H1 (cell line): ENCODE measurements at regions not wholly inside any gene's neighbourhood (a gene's known extent, or its start where the extent isn't known, plus 50 kb on each side); places are given as distances from the start of the nearest gene placed in this dataset.

Experiments
- CTCF ChIA-PET: fragments of 300-600 bp; sonication (Branson Sonifier 250); formaldehyde crosslinking; loops from one replicate; lab custom pipeline; 2021; ENCODE audit not compliant: partially characterized antibody; lab: Charles Lee
- POLR2A ChIA-PET: fragments of 300-600 bp; sonication (Branson Sonifier 250); formaldehyde crosslinking; loops from one replicate; lab custom pipeline; 2021; ENCODE audit warnings: inconsistent platforms; ENCODE audit not compliant: partially characterized antibody; lab: Charles Lee
- DNase-seq, 2 experiments: peaks; one replicate each; pipeline versions ENCODE4 v3.0.0 to v3.0.0-alpha.2; 2010 to 2022; ENCODE audit warnings: low spot score in 2 of 2, low read depth in 1 of 2, mixed read lengths in 1 of 2
- FAIRE-seq: peaks from 2 replicates; lab custom pipeline; 2011; peaks lifted over from hg19 to GRCh38; lab: Jason Lieb, UNC
- H2AFZ ChIP-seq: 2 replicates; pipeline ENCODE4 v1.8.1; 2012; ENCODE audit warnings: low read length, inconsistent platforms
- H2AK5ac ChIP-seq: 2 replicates; pipeline ENCODE4 v1.6.1; 2013; ENCODE audit warnings: low read depth, low read length
- H2BK120ac ChIP-seq: replicated peaks from 2 replicates; pipeline ENCODE3; 2013; ENCODE audit warnings: low read depth, low read length, inconsistent platforms
- H2BK12ac ChIP-seq: 2 replicates; pipeline ENCODE4 v1.6.1; 2013; ENCODE audit warnings: low read depth, low read length
- H2BK15ac ChIP-seq: 2 replicates; pipeline ENCODE4 v1.6.1; 2013; ENCODE audit warnings: low read length
- H2BK20ac ChIP-seq: 2 replicates; pipeline ENCODE4 v1.6.1; 2013; ENCODE audit warnings: low read length
- H2BK5ac ChIP-seq: 2 replicates; pipeline ENCODE4 v1.6.1; 2013; ENCODE audit warnings: low read depth, low read length
- H3K14ac ChIP-seq: 2 replicates; pipeline ENCODE4 v1.6.1; 2013; ENCODE audit warnings: inconsistent platforms; ENCODE audit not compliant: insufficient read length
- H3K18ac ChIP-seq: 2 replicates; pipeline ENCODE4 v1.6.1; 2013; ENCODE audit warnings: low read length; ENCODE audit errors: extremely low read depth
- H3K23ac ChIP-seq: 2 replicates; pipeline ENCODE4 v1.6.1; 2013; ENCODE audit warnings: inconsistent platforms; ENCODE audit not compliant: insufficient read length
- H3K23me2 ChIP-seq: 2 replicates; pipeline ENCODE4 v1.6.1; 2013; ENCODE audit warnings: low read depth, low read length
- H3K27ac ChIP-seq: 2 replicates; pipeline ENCODE4 v1.6.1; 2011; ENCODE audit warnings: low read depth, low read length, inconsistent platforms
- H3K27me3 ChIP-seq, 4 experiments: replicated peaks in 1 of 4; 1 replicate in 1 of 4; 2 replicates in 3 of 4; pipeline versions ENCODE4 v1.6.1 to v1.8.1; 2011 to 2013; ENCODE audit warnings: low read length in 3 of 4, mild to moderate bottlenecking in 3 of 4, inconsistent platforms in 2 of 4, mixed read lengths in 2 of 4, moderate library complexity in 1 of 4; ENCODE audit not compliant: control insufficient read depth in 3 of 4, insufficient read depth in 3 of 4; ENCODE audit errors: extremely low read depth in 1 of 4
- H3K36me3 ChIP-seq, 4 experiments: 2 replicates each; pipeline versions ENCODE4 v1.6.1 to v1.8.1; 2011 to 2013; ENCODE audit warnings: mild to moderate bottlenecking in 4 of 4, low read length in 3 of 4, moderate library complexity in 2 of 4, control low read depth in 1 of 4, inconsistent platforms in 1 of 4; ENCODE audit not compliant: insufficient read depth in 4 of 4, control insufficient read depth in 2 of 4
- H3K4ac ChIP-seq: replicated peaks from 2 replicates; pipeline ENCODE3; 2013; ENCODE audit warnings: low read length, low read depth, mixed read lengths, inconsistent platforms; ENCODE audit not compliant: insufficient read length
- H3K4me1 ChIP-seq, 4 experiments: replicated peaks in 1 of 4; 1 replicate in 1 of 4; 2 replicates in 3 of 4; pipeline versions ENCODE4 v1.6.1 to v1.8.1; 2011 to 2013; ENCODE audit warnings: low read length in 3 of 4, inconsistent platforms in 2 of 4, mixed read lengths in 1 of 4; ENCODE audit not compliant: insufficient read depth in 4 of 4, control insufficient read depth in 3 of 4
- H3K4me2 ChIP-seq, 2 experiments: 2 replicates each; pipeline versions ENCODE4 v1.6.1 to v1.8.1; 2011 to 2013; ENCODE audit warnings: low read depth in 2 of 2, low read length in 2 of 2, control low read depth in 1 of 2, inconsistent platforms in 1 of 2, mild to moderate bottlenecking in 1 of 2; ENCODE audit not compliant: insufficient read depth in 1 of 2
- H3K4me3 ChIP-seq, 4 experiments: fragments of 200-600, 300-600 bp in 1 of 4; sonication (generic), shearing (Covaris generic), sonication (Bioruptor Twin) in 1 of 4; 2 replicates each; pipeline versions ENCODE4 v1.5.1 to v1.8.1; 2011 to 2016; ENCODE audit warnings: low read length in 4 of 4, low read depth in 3 of 4, control low read depth in 2 of 4, inconsistent platforms in 2 of 4, mild to moderate bottlenecking in 2 of 4, mixed read lengths in 1 of 4, moderate library complexity in 1 of 4; ENCODE audit not compliant: insufficient read depth in 2 of 4; ENCODE audit errors: extremely low read depth in 1 of 4
- H3K56ac ChIP-seq: replicated peaks from 2 replicates; pipeline ENCODE3; 2013; ENCODE audit warnings: low read depth, mild to moderate bottlenecking, mixed read lengths, low read length, inconsistent platforms; ENCODE audit not compliant: insufficient read length
- H3K79me1 ChIP-seq: 2 replicates; pipeline ENCODE4 v1.6.1; 2013; ENCODE audit warnings: low read depth, low read length, control low read depth
- H3K79me2 ChIP-seq, 2 experiments: 2 replicates each; pipeline versions ENCODE4 v1.6.1 to v1.8.1; 2012 to 2013; ENCODE audit warnings: low read length in 2 of 2, mild to moderate bottlenecking in 2 of 2, inconsistent platforms in 1 of 2; ENCODE audit not compliant: insufficient read depth in 2 of 2, control insufficient read depth in 1 of 2
- H3K9ac ChIP-seq, 4 experiments: replicated peaks in 1 of 4; 1 replicate in 1 of 4; 2 replicates in 3 of 4; pipeline versions ENCODE4 v1.6.1 to v1.8.1; 2011 to 2013; ENCODE audit warnings: low read depth in 3 of 4, low read length in 3 of 4, control low read depth in 2 of 4, mild to moderate bottlenecking in 2 of 4, moderate library complexity in 2 of 4, inconsistent platforms in 1 of 4; ENCODE audit errors: extremely low read depth in 1 of 4
- H3K9me3 ChIP-seq, 2 experiments: 2 replicates each; pipeline versions ENCODE4 v1.6.1 to v1.8.1; 2012 to 2013; ENCODE audit warnings: mild to moderate bottlenecking in 2 of 2, moderate library complexity in 2 of 2, control low read depth in 1 of 2, inconsistent platforms in 1 of 2, low read depth in 1 of 2, low read length in 1 of 2, mixed read lengths in 1 of 2; ENCODE audit not compliant: insufficient read depth in 2 of 2
- H4K20me1 ChIP-seq, 2 experiments: replicated peaks in 1 of 2; 2 replicates each; pipeline versions ENCODE3 to v1.8.1; 2011 to 2013; ENCODE audit warnings: inconsistent platforms in 2 of 2, low read length in 2 of 2, mild to moderate bottlenecking in 1 of 2; ENCODE audit not compliant: insufficient read depth in 2 of 2, control insufficient read depth in 1 of 2
- H4K5ac ChIP-seq: 2 replicates; pipeline ENCODE4 v1.6.1; 2013; ENCODE audit warnings: low read length, low read depth, mixed read lengths, inconsistent platforms; ENCODE audit not compliant: insufficient read length
- H4K8ac ChIP-seq: 2 replicates; pipeline ENCODE4 v1.8.0; 2013; ENCODE audit warnings: mild to moderate bottlenecking, moderate library complexity, low read length, inconsistent platforms; ENCODE audit not compliant: insufficient read depth; ENCODE audit errors: extremely low read depth
- H4K91ac ChIP-seq: replicated peaks from 2 replicates; pipeline ENCODE3; 2013; ENCODE audit warnings: low read length, mixed read lengths, inconsistent platforms; ENCODE audit not compliant: insufficient read length
- ASH2L ChIP-seq: fragments of 200-600, 300-600 bp; sonication (generic); IDR thresholded peaks from one replicate; pipeline ENCODE4 v1.7.1; 2017; ENCODE audit warnings: low read length
- ATF3 ChIP-seq: IDR thresholded peaks from 2 replicates; pipeline ENCODE4 v1.6.1; 2011; ENCODE audit warnings: low read depth, mild to moderate bottlenecking, low read length; ENCODE audit not compliant: insufficient read depth
- CHD2 ChIP-seq: IDR thresholded peaks from 2 replicates; pipeline ENCODE4 v1.6.1; 2012; ENCODE audit warnings: low read length, improper control_type of control experiment
- CREB1 ChIP-seq: IDR thresholded peaks from 2 replicates; pipeline ENCODE4 v1.6.1; 2012; ENCODE audit warnings: inconsistent platforms
- CTBP2 ChIP-seq: IDR thresholded peaks from 2 replicates; pipeline ENCODE4 v1.7.0; 2011; ENCODE audit warnings: borderline replicate concordance, mild to moderate bottlenecking, moderate library complexity, mixed read lengths, low read length; ENCODE audit not compliant: insufficient read depth, insufficient read length
- EP300 ChIP-seq, 2 experiments: IDR thresholded peaks; 1 replicate in 1 of 2; 2 replicates in 1 of 2; pipeline ENCODE4 v1.6.1; 2011 to 2012; ENCODE audit warnings: low read depth in 2 of 2, low read length in 2 of 2, mild to moderate bottlenecking in 2 of 2, borderline replicate concordance in 1 of 2, inconsistent platforms in 1 of 2, moderate library complexity in 1 of 2
- FOSL1 ChIP-seq: IDR thresholded peaks from 2 replicates; pipeline ENCODE4 v1.6.1; 2011; ENCODE audit warnings: mild to moderate bottlenecking, low read depth, low read length, moderate library complexity; ENCODE audit not compliant: insufficient read depth
- JUN ChIP-seq: IDR thresholded peaks from 2 replicates; pipeline ENCODE4 v1.6.1; 2011; ENCODE audit warnings: low read depth, mild to moderate bottlenecking, improper control_type of control experiment, low read length
- JUND ChIP-seq: IDR thresholded peaks from 2 replicates; pipeline ENCODE4 v1.6.1; 2011; ENCODE audit warnings: mild to moderate bottlenecking, improper control_type of control experiment, low read length
- KDM4A ChIP-seq: IDR thresholded peaks from one replicate; pipeline ENCODE4 v1.7.1; 2012; ENCODE audit warnings: low read depth, mild to moderate bottlenecking, moderate library complexity, low read length, inconsistent platforms; ENCODE audit not compliant: severe bottlenecking
- KDM5A ChIP-seq: fragments of 200-600 bp; IDR thresholded peaks from 2 replicates; pipeline ENCODE4 v1.7.1; 2012; ENCODE audit warnings: mild to moderate bottlenecking, low read length, inconsistent platforms, mixed read lengths
- RAD21 ChIP-seq, 2 experiments: IDR thresholded peaks in 1 of 2; conservative IDR thresholded peaks in 1 of 2; 2 replicates each; pipeline ENCODE4 v1.6.1; 2011; ENCODE audit warnings: low read depth in 2 of 2, low read length in 2 of 2, improper control_type of control experiment in 1 of 2, inconsistent platforms in 1 of 2, mild to moderate bottlenecking in 1 of 2, moderate library complexity in 1 of 2
- RFX5 ChIP-seq: IDR thresholded peaks from 2 replicates; pipeline ENCODE4 v1.6.1; 2011; ENCODE audit warnings: low read depth, low read length, improper control_type of control experiment, borderline replicate concordance
- RXRA ChIP-seq: IDR thresholded peaks from 2 replicates; pipeline ENCODE4 v1.6.1; 2011; ENCODE audit warnings: low read depth, mild to moderate bottlenecking, low read length, moderate library complexity; ENCODE audit not compliant: insufficient read depth
- WGBS, 2 experiments: shearing (Covaris generic) in 1 of 2; methylation state at CpG; one replicate each; pipeline versions ENCODE4 v1.1.6 to v1.1.7; 2013 to 2015; ENCODE audit warnings: low lambda C conversion rate in 2 of 2, mixed read lengths in 2 of 2, inconsistent platforms in 1 of 2, low coverage in 1 of 2, missing lambda C conversion rate in 1 of 2; ENCODE audit not compliant: insufficient replicate concordance in 2 of 2, insufficient coverage in 1 of 2, insufficient read length in 1 of 2; ENCODE audit errors: extremely low coverage in 1 of 2, missing lambda C conversion rate in 1 of 2; 5-methylcytosine and 5-hydroxymethylcytosine counted together

DNA sequence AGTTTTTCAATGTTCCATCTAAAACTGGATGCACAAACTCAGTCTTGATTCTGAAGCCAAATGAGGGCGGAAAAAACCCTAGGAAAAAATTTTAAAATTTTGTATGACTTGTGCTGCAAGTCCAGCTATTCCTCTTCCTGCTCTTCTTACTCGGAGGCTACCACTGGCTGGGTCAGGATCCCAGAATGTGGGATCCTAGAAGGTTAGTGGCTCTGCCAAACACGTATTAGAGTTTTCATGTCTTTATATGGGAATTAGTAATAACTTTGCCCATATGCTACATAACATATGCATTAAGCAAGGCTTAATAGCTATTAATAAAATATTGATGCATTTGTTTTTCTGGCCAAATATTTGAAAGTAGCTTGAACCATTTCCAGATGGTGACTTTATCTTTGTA, 458.3 kb downstream of the AGTPBP1 start:
- Histone ChIP-seq H2AFZ (no peak overlapping the region), H4K91ac (no peak overlapping the region), H3K4me2 (no peak overlapping the region), H3K79me1 (no peaks in the 10 kb centered on the region), H3K14ac (no peak overlapping the region), H2BK12ac (no peak overlapping the region), H3K27ac (no peak overlapping the region), H2BK120ac (no peak overlapping the region), H4K20me1 (no peaks in the 10 kb centered on the region), H3K23ac (no peak overlapping the region), H2BK15ac (no peak overlapping the region), H4K5ac (no peak overlapping the region), H4K8ac (no peak overlapping the region), H3K36me3 (no peaks in the 10 kb centered on the region), H3K4me1 (no peaks in the 10 kb centered on the region; a peak in 1 of 7 replicates), H2BK5ac (no peak overlapping the region), H3K9me3 (peaks cover 3 to 7% of the 10 kb centered on the region in 2 experiments; a peak in 1 of 4 replicates), H3K4me3 (no peak overlapping the region), H3K4ac (no peak overlapping the region), H3K79me2 (no peaks in the 10 kb centered on the region), H3K9ac (no peak overlapping the region), H3K18ac (no peak overlapping the region), H3K27me3 (no peaks in the 10 kb centered on the region; a peak in 1 of 7 replicates), H3K23me2 (no peaks in the 10 kb centered on the region; the same call in 1 of the 2 replicates), H3K56ac (no peak overlapping the region), H2BK20ac (no peak overlapping the region), H2AK5ac (no peak overlapping the region)
- WGBS, 2 experiments, result 89% methylated on average over 3 of the region's 3 CpGs; no CpG with 5 or more reads in 1 of the 2 experiments
- no peak for DNase-seq
- ChIA-PET CTCF (interaction anchor here (0.6 kb wide), 1 partner anchor 50 kb away, joined by 3 read pairs; no protein-coding TSS in a partner anchor), POLR2A (no interaction called here)
- no peak for FAIRE-seq
- TF ChIP-seq RFX5 (no peak), CHD2 (no peak), RXRA (no peak), ATF3 (no peak), JUND (no peak), KDM4A (no peak), CTBP2 (no peak), KDM5A (no peak), FOSL1 (no peak), CREB1 (no peak), RAD21 (IDR thresholded peaks at IDR 0.05 in 1 of 2, conservative IDR thresholded peaks at IDR 0.05 in 1 of 2; ENCODE audit: low read depth in 2 of 2, low read length in 2 of 2) (no peak), ASH2L (no peak), EP300 (IDR thresholded peaks at IDR 0.05; ENCODE audit: borderline replicate concordance in 1 of 2, low read depth in 2 of 2, low read length in 2 of 2) (no peak), JUN (no peak)
